ENCODE measurements at regions not wholly inside any gene's neighbourhood (a gene's known extent, or its start where the extent isn't known, plus 50 kb on each side); places are given as distances from the start of the nearest gene placed in this dataset.

DNA sequence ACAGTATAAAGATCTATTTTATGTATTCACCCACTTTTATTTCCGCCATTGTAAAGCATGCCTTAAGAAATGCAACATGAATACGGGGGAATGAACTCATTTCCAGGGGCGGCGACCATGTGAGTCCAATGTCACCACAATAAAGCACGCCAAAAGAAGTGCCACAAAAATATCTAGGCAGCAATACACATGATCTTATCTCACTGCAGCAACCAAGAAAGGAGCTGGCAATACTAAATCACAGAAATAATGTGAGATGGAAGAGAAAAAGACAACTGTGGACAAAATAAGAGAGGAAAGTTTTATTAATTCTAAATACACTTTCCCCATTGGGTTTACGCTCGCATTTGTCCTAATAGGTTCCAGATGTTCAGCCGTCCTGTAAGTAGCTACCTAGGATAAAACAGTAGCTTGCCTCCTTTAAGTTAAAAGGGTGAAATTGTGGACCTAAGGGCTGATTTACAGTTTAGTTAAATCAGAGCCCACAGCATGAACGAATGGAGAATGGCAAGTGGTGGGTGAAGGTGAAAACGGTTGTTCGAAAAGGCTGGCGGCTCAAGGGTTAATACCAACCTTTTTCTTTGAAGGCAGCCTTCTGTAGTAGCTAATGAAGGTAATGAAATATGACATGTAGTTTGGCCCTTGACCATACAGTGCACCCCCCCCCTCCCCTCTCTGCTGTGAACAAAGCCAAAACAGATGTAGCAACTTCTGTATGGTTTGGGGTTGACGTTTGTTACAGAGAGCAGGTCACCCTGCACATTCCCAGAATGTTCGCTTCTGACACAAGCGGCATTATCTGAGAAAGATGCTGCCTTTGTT lies 504.2 kb upstream of the PSMD7 start:
- Mint-ChIP-seq H3K4me1 (ENCODE audit: low read depth) (no peaks in the 10 kb centered on the region), H3K4me3 (no peak overlapping the region), H3K27me3 (no peaks in the 10 kb centered on the region), H3K27ac (no peak overlapping the region), H3K36me3 (ENCODE audit: low read depth) (no peaks in the 10 kb centered on the region), H3K9me3 (no peaks in the 10 kb centered on the region)
- intact Hi-C loops (cut with micrococcal nuclease): no loop called here
- ChIA-PET POLR2A (no interaction called here), CTCF (no interaction called here)
- no peak for ATAC-seq
- TF ChIP-seq, protein P1, sequence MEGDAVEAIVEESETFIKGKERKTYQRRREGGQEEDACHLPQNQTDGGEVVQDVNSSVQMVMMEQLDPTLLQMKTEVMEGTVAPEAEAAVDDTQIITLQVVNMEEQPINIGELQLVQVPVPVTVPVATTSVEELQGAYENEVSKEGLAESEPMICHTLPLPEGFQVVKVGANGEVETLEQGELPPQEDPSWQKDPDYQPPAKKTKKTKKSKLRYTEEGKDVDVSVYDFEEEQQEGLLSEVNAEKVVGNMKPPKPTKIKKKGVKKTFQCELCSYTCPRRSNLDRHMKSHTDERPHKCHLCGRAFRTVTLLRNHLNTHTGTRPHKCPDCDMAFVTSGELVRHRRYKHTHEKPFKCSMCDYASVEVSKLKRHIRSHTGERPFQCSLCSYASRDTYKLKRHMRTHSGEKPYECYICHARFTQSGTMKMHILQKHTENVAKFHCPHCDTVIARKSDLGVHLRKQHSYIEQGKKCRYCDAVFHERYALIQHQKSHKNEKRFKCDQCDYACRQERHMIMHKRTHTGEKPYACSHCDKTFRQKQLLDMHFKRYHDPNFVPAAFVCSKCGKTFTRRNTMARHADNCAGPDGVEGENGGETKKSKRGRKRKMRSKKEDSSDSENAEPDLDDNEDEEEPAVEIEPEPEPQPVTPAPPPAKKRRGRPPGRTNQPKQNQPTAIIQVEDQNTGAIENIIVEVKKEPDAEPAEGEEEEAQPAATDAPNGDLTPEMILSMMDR (IDR thresholded peaks at IDR 0.05): no peak
- DNase-seq: no peak

- Mint-ChIP-seq H3K27me3 (no peaks in the 10 kb centered on the region), H3K4me3 (no peak overlapping the region), H3K9me3 (peaks cover 3% of the 10 kb centered on the region), H3K4me1 (ENCODE audit: low read depth) (no peaks in the 10 kb centered on the region), H3K27ac (no peak overlapping the region), H3K36me3 (ENCODE audit: low read depth) (no peaks in the 10 kb centered on the region)
- no peak for DNase-seq
- POLR2A ChIA-PET: no interaction called here
- CTCF ChIA-PET: no interaction called here
- intact Hi-C loops (cut with micrococcal nuclease): no loop called here
- TF ChIP-seq, protein P1 (IDR thresholded peaks at IDR 0.05): no peak
- ATAC-seq: no peak
Observed at GRCh38 chr16:73781297-73781696, 515.3 kb upstream of the PSMD7 start.

DNA sequence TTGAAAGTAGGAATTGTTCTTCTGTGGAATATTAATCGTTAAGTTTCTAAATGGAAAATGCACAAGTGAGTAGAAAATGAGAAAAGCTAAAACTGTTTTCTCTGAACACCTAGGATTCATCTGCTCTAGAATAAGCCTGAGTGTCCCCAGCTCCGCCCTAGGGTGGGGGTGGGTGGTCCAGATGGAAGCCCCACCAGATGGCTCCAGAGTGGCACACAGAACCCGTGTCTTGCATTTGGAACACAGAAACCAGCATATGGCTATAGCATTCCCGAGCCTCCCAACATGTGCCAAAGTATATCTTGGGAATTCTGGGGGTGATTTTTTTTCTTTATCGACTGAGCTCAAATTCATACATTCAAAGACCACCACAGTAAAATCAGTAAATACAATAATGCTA lies 517.7 kb upstream of the PSMD7 start:
- Mint-ChIP-seq H3K9me3 (no peaks in the 10 kb centered on the region), H3K36me3 (ENCODE audit: low read depth) (no peaks in the 10 kb centered on the region), H3K4me3 (no peak overlapping the region), H3K4me1 (ENCODE audit: low read depth) (no peaks in the 10 kb centered on the region), H3K27ac (no peak overlapping the region), H3K27me3 (no peaks in the 10 kb centered on the region)
- TF ChIP-seq, protein P1 (IDR thresholded peaks at IDR 0.05): no peak
- DNase-seq (no peak), ATAC-seq (no peak)
- POLR2A ChIA-PET: no interaction called here
- intact Hi-C loops (cut with micrococcal nuclease): no loop called here
- CTCF ChIA-PET: no interaction called here

GRCh38 chr16:73775841-73776388 lies 520.7 kb upstream of the PSMD7 start:
- POLR2A ChIA-PET: no interaction called here
- ATAC-seq: no peak
- no peaks in the 10 kb centered on the region for H3K9me3 Mint-ChIP-seq

More at GRCh38 chr16:73775841-73776388, 520.7 kb upstream of the PSMD7 start:
- intact Hi-C loops (cut with micrococcal nuclease): no loop called here
- TF ChIP-seq, protein P1 (IDR thresholded peaks at IDR 0.05): no peak
- Mint-ChIP-seq H3K27me3 (no peaks in the 10 kb centered on the region), H3K4me3 (no peak overlapping the region), H3K36me3 (ENCODE audit: low read depth) (no peaks in the 10 kb centered on the region), H3K4me1 (ENCODE audit: low read depth) (no peaks in the 10 kb centered on the region), H3K27ac (no peak overlapping the region)
- CTCF ChIA-PET: no interaction called here
- DNase-seq: no peak
